MM.1S (cell line): ENCODE measurements at regions not wholly inside any gene's neighbourhood (a gene's known extent, or its start where the extent isn't known, plus 50 kb on each side); places are given as distances from the start of the nearest gene placed in this dataset.

Experiments used
- CTCF ChIP-seq: fragments of 300-600 bp; sonication (generic); IDR thresholded peaks from 2 replicates; pipeline ENCODE4 v1.5.1; 2016; ENCODE audit warnings: antibody characterized with exemption, low read length, mixed read lengths
- EZH2 ChIP-seq: fragments of 300-600 bp; sonication (generic); optimal IDR thresholded peaks from 2 replicates; pipeline ENCODE3; 2017; ENCODE audit warnings: low read depth, mild to moderate bottlenecking, antibody characterized with exemption, low read length, mixed read lengths
- EZH2phosphoT487 ChIP-seq: fragments of 300-600 bp; sonication (generic); IDR thresholded peaks from 2 replicates; pipeline ENCODE4 v1.6.1; 2018; ENCODE audit warnings: antibody characterized with exemption, low read length

- TF ChIP-seq CTCF (no peak), EZH2phosphoT487 (no peak), EZH2 (no peak)
Observed at GRCh38 chr9:135228983-135229625, 141.6 kb downstream of the OLFM1 start.
